ENCODE measurements at regions not wholly inside any gene's neighbourhood (a gene's known extent, or its start where the extent isn't known, plus 50 kb on each side); places are given as distances from the start of the nearest gene placed in this dataset.

GRCh38 chr2:212926940-212927339 is 224.5 kb downstream of the IKZF2 start:
- TF ChIP-seq CTCF (IDR thresholded peaks at IDR 0.05) = no peak
- no peak for TF ChIP-seq POLR2A (IDR thresholded peaks at IDR 0.05)
- no peak for TF ChIP-seq POLR2AphosphoS5 (IDR thresholded peaks at IDR 0.05)
- TF ChIP-seq EP300 (IDR thresholded peaks at IDR 0.05) = no peak
